DOHH2 (cell line): ENCODE measurements at regions not wholly inside any gene's neighbourhood (a gene's known extent, or its start where the extent isn't known, plus 50 kb on each side); places are given as distances from the start of the nearest gene placed in this dataset.

Source experiments
- EZH2phosphoT487 ChIP-seq: fragments of 200-600 bp; sonication (generic); IDR thresholded peaks from 2 replicates; pipeline ENCODE4 v1.6.1; 2017; ENCODE audit warnings: borderline replicate concordance, mild to moderate bottlenecking, antibody characterized with exemption, low read length, moderate library complexity, mixed read lengths
- TF ChIP-seq, protein P1 (sequence below): fragments of 200-600 bp; sonication (generic); IDR thresholded peaks from one replicate; pipeline ENCODE4 v1.5.1; 2014; ENCODE audit warnings: antibody characterized with exemption, mild to moderate bottlenecking, low read depth, low read length; ENCODE audit not compliant: poor library complexity, severe bottlenecking

DNA sequence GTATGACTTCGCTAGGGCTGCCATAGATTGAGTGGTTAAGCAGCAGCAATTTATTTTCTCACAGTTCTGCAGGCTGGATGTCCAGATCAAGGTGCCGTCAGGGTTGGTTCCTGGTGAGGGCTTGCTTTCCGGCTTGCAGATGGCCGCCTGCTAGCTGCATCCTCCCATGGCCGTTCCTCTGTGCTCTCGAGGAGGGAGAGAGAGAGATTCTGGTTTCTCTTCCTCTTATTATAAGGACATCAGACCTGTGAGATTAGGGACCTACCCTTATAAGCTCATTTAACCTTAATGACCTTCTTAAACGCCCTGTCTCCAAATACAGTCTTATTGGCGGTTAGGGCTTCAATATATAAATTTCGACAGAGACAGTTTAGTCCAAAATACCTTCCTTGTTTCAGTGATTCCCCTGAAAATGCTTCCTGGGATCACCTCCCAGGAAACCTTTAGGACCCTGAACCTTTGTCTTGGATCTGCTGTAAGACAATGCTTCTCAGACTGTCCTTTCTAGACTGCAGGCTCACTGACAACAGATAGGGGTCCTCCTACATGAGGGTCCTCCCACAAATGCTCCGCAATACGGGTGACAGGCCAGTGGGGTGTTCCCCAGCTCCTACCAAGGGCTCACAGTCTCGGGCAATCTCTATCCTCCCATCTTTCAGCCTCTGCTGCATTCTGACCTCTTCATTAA lies 82.5 kb upstream of the BAIAP2L1 start:
- TF ChIP-seq, protein P1, sequence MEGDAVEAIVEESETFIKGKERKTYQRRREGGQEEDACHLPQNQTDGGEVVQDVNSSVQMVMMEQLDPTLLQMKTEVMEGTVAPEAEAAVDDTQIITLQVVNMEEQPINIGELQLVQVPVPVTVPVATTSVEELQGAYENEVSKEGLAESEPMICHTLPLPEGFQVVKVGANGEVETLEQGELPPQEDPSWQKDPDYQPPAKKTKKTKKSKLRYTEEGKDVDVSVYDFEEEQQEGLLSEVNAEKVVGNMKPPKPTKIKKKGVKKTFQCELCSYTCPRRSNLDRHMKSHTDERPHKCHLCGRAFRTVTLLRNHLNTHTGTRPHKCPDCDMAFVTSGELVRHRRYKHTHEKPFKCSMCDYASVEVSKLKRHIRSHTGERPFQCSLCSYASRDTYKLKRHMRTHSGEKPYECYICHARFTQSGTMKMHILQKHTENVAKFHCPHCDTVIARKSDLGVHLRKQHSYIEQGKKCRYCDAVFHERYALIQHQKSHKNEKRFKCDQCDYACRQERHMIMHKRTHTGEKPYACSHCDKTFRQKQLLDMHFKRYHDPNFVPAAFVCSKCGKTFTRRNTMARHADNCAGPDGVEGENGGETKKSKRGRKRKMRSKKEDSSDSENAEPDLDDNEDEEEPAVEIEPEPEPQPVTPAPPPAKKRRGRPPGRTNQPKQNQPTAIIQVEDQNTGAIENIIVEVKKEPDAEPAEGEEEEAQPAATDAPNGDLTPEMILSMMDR = no peak
- TF ChIP-seq EZH2phosphoT487 = no peak
